ENCODE measurements at regions not wholly inside any gene's neighbourhood (a gene's known extent, or its start where the extent isn't known, plus 50 kb on each side); places are given as distances from the start of the nearest gene placed in this dataset.
"Not testable (repeated sequence)": the region's sequence is repeated elsewhere in the genome, so short reads cannot be mapped to it uniquely, and the experiment has no call there.

- Histone ChIP-seq H3K4me1 (ENCODE audit: control insufficient read depth in 1 of 2, insufficient read depth in 1 of 2, low read depth in 1 of 2, low read length in 1 of 2) (no peaks in the 10 kb centered on the region), H3K4me3 (ENCODE audit: low read depth in 1 of 2, low read length in 1 of 2) (no peak overlapping the region), H3K27me3 (no peaks in the 10 kb centered on the region), H3K27ac (no peak overlapping the region), H3K36me3 (no peaks in the 10 kb centered on the region), H3K9me3 (peaks cover 5% of the 10 kb centered on the region)
- TF ChIP-seq CTCF (IDR thresholded peaks at IDR 0.05), result no peak
Measured at GRCh38 chr12:115374480-115375185, 690.7 kb upstream of the TBX3 start.

DNA sequence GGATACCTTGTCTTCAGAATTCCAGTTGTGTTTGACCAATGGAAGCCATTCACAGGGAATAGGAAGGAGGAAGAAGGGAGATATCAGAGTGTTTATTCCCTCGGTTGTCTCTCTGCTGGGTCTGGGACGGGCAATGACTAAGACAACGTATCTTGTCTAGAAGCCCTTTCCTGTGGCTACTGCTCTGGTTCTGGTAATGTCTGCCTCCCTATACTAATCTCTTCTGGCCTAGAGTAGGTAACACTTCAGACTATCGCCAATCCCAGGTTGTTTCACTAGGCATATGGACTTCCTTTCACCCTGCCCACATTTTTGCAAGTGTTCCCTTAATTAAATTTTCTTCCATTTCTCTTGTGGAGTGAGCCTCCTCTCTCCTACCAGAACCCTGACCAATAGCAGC is 687.7 kb upstream of the TBX3 start:
- Histone ChIP-seq H3K36me3 (no peaks in the 10 kb centered on the region), H3K9me3 (peaks cover 5% of the 10 kb centered on the region), H3K27ac (no peak overlapping the region), H3K4me3 (ENCODE audit: low read depth in 1 of 2, low read length in 1 of 2) (no peak overlapping the region), H3K27me3 (no peaks in the 10 kb centered on the region), H3K4me1 (ENCODE audit: control insufficient read depth in 1 of 2, insufficient read depth in 1 of 2, low read depth in 1 of 2, low read length in 1 of 2) (no peaks in the 10 kb centered on the region)
- no peak for TF ChIP-seq CTCF (IDR thresholded peaks at IDR 0.05)

DNA sequence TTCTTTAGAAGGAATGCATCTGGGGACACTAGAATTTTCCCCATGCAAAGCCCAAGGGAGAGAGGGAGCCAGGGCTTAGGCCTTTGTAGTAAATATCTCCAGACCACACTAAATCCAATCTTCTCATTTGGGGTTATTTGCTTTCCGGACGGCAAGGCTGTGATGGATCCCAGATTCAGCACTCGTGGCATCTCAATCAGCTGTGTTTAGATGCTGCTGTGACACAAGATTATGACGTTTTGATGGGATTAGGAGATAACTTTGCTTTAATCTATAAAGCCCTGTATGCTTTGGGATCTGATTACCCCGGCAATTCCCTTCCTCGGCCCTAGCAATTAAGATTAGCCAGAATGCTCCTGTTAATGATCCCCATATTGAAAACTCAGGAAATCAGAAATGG is 686.7 kb upstream of the TBX3 start:
- H3K36me3 ChIP-seq, result no peaks in the 10 kb centered on the region
- H3K9me3 ChIP-seq, result peaks cover 5% of the 10 kb centered on the region
- no peaks in the 10 kb centered on the region for H3K27me3 ChIP-seq
- no peak for TF ChIP-seq CTCF (IDR thresholded peaks at IDR 0.05)
- H3K27ac ChIP-seq, result no peak overlapping the region
- no peaks in the 10 kb centered on the region for H3K4me1 ChIP-seq (ENCODE audit: control insufficient read depth in 1 of 2, insufficient read depth in 1 of 2, low read depth in 1 of 2, low read length in 1 of 2)
- no peak overlapping the region for H3K4me3 ChIP-seq (ENCODE audit: low read depth in 1 of 2, low read length in 1 of 2)

DNA sequence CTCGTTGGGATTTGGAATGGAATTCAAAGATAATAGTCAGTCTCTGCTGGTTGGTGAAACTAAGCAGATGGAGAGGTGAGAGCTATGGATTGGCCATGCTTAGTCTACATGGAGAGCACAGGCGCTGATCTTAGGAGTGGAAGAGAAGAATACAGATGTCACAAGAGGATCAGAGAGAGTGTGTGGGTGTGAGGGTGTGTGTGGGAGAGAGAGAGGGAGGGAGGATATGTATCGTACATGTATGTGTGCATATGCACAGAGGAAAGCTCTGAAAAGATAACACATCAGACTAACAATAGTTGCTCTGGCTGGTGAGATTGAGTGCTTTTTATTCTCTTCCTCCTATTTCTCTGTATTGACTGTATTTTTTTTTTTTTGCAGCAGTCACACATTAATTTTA is 686.2 kb upstream of the TBX3 start:
- no peak for TF ChIP-seq CTCF (IDR thresholded peaks at IDR 0.05)
- no peaks in the 10 kb centered on the region for H3K36me3 ChIP-seq
- H3K4me1 ChIP-seq (ENCODE audit: control insufficient read depth in 1 of 2, insufficient read depth in 1 of 2, low read depth in 1 of 2, low read length in 1 of 2), result no peaks in the 10 kb centered on the region
- H3K27me3 ChIP-seq, result no peaks in the 10 kb centered on the region
- peaks cover 5% of the 10 kb centered on the region for H3K9me3 ChIP-seq
- no peak overlapping the region for H3K4me3 ChIP-seq (ENCODE audit: low read depth in 1 of 2, low read length in 1 of 2)
- H3K27ac ChIP-seq, result no peak overlapping the region

DNA sequence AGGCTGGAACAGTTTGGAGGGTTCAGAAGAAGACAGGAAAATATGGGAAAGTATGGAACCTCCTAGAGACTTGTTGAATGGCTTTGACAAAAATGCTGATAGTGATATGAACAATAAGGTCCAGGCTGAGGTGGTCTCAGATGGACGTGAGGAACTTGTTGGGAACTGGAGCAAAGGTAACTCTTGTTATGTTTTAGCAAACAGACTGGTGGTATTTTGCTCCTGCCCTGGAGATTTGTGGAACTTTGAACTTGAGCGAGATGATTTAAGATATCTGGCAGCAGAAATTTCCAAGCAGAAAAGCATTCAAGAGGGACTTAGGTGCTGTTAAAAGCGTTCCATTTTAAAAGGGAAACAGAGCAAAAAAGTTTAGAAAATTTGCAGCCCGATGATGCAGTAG is 682.3 kb upstream of the TBX3 start:
- H3K27me3 ChIP-seq; H3K9me3 ChIP-seq; H3K4me1 ChIP-seq (ENCODE audit: control insufficient read depth in 1 of 2, insufficient read depth in 1 of 2, low read depth in 1 of 2, low read length in 1 of 2); H3K27ac ChIP-seq; H3K36me3 ChIP-seq; H3K4me3 ChIP-seq (ENCODE audit: low read depth in 1 of 2, low read length in 1 of 2): not testable (repeated sequence)

DNA sequence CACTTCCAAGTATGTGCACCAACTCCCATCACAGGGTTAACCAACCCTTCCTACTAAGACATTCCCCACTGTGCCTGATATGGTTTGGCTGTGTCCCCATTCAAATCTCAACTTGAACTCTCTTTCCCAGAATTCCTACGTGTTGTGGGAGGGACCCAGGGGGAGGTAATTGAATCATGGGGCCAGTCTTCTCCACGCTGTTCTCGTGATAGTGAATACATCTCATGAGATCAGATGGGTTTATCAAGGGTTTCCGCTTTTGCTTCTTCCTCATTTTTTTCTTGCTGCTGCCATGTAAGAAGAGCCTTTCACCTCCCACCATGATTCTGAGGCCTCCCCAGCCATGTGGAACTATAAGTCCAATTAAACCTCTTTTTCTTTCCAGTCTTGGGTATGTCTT is 681.8 kb upstream of the TBX3 start:
- not testable (repeated sequence) for H3K36me3 ChIP-seq; H3K4me3 ChIP-seq (ENCODE audit: low read depth in 1 of 2, low read length in 1 of 2); H3K9me3 ChIP-seq; H3K4me1 ChIP-seq (ENCODE audit: control insufficient read depth in 1 of 2, insufficient read depth in 1 of 2, low read depth in 1 of 2, low read length in 1 of 2); H3K27ac ChIP-seq; H3K27me3 ChIP-seq

DNA sequence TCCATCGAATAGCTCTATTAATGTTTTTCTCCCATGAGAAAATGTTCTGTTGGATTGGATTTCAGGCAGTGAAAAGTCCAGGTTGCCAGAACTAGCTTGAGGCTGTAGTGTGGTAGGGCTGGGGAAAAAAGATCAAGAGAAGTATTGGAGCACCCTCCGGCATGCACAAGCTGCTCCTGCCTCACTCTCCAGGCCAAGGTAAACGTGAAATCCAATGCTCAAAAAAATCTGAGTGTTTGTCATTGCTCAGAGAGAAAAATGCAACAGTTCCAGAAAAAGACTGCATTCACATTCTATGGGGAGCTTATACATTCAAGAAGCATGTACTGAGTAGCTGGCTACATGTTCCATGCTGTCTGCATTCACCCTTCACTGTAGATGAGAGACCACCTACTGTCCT is 680.9 kb upstream of the TBX3 start:
- no peaks in the 10 kb centered on the region for H3K27me3 ChIP-seq
- H3K4me1 ChIP-seq (ENCODE audit: control insufficient read depth in 1 of 2, insufficient read depth in 1 of 2, low read depth in 1 of 2, low read length in 1 of 2), result no peaks in the 10 kb centered on the region
- no peaks in the 10 kb centered on the region for H3K36me3 ChIP-seq
- no peaks in the 10 kb centered on the region for H3K9me3 ChIP-seq
- TF ChIP-seq CTCF (IDR thresholded peaks at IDR 0.05), result no peak
- H3K4me3 ChIP-seq (ENCODE audit: low read depth in 1 of 2, low read length in 1 of 2), result no peak overlapping the region
- no peak overlapping the region for H3K27ac ChIP-seq
